GM23248 (cell line): ENCODE measurements at regions not wholly inside any gene's neighbourhood (a gene's known extent, or its start where the extent isn't known, plus 50 kb on each side); places are given as distances from the start of the nearest gene placed in this dataset.

Source experiments
- EZH2 ChIP-seq: fragments of 200-600 bp; sonication (generic); IDR thresholded peaks from 2 replicates; pipeline ENCODE4 v1.6.1; 2018; ENCODE audit warnings: antibody characterized with exemption, mild to moderate bottlenecking; ENCODE audit not compliant: insufficient read depth, poor library complexity, severe bottlenecking
- EZH2phosphoT487 ChIP-seq: fragments of 200-600 bp; sonication (generic); IDR thresholded peaks from 2 replicates; pipeline ENCODE4 v1.6.1; 2018; ENCODE audit warnings: antibody characterized with exemption, moderate library complexity, mild to moderate bottlenecking, low read depth; ENCODE audit not compliant: insufficient read depth

DNA sequence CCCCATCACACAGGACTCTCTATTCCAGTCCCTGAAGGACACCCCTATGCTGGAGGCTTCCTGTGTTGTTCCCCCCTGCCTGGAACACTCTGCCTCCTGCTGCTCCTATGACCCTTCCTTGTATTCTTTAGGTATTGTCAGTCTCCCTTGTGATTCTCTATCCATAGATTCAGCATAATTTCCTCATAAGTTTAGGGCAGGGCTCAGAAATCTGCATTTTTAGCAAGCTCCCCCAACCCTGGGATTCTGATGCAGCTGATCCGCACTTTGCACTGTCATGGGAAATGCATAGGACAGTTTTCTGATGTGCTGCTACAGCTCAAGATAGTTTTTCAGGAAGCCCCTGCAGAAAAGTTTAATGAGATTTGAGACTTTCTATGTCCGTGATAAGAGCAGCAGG lies 79.9 kb downstream of the ADRA2A start:
- TF ChIP-seq EZH2: no peak
- TF ChIP-seq EZH2phosphoT487: no peak
